ENCODE measurements at regions not wholly inside any gene's neighbourhood (a gene's known extent, or its start where the extent isn't known, plus 50 kb on each side); places are given as distances from the start of the nearest gene placed in this dataset.
"Not testable (repeated sequence)": the region's sequence is repeated elsewhere in the genome, so short reads cannot be mapped to it uniquely, and the experiment has no call there.

- DNase-seq: no peak
These were observed 189.2 kb downstream of the UXS1 start for GRCh38 chr2:106004851-106005250.

GRCh38 chr2:105999211-105999989 is 194.7 kb downstream of the UXS1 start:
- DNase-seq: no peak

GRCh38 chr2:105997711-105998110 is 196.4 kb downstream of the UXS1 start:
- DNase-seq: no peak

- no peak for DNase-seq
These were observed 203.5 kb downstream of the UXS1 start for GRCh38 chr2:105990624-105991023.

- DNase-seq: not testable (repeated sequence)
These were observed 204.3 kb downstream of the UXS1 start for GRCh38 chr2:105989803-105990202.

GRCh38 chr2:105989070-105989469 is 205.0 kb downstream of the UXS1 start:
- no peak for DNase-seq

- no peak for DNase-seq
These were observed 216.3 kb downstream of the UXS1 start for GRCh38 chr2:105977807-105978206.

- no peak for DNase-seq
These were observed 216.9 kb downstream of the UXS1 start for GRCh38 chr2:105977212-105977611.

- no peak for DNase-seq
These were observed 219.3 kb downstream of the UXS1 start for GRCh38 chr2:105974812-105975211.

GRCh38 chr2:105972927-105973326 is 221.2 kb downstream of the UXS1 start:
- DNase-seq: no peak

GRCh38 chr2:105972246-105972645 is 221.9 kb downstream of the UXS1 start:
- DNase-seq: no peak

- DNase-seq: no peak
These were observed 224.5 kb downstream of the UXS1 start for GRCh38 chr2:105969552-105969951.

- no peak for DNase-seq
These were observed 217.5 kb downstream of the NCK2 start for GRCh38 chr2:105962221-105962620.

- DNase-seq: no peak
These were observed 217.0 kb downstream of the NCK2 start for GRCh38 chr2:105961599-105962146.

GRCh38 chr2:105959357-105959756 is 214.6 kb downstream of the NCK2 start:
- DNase-seq: no peak

GRCh38 chr2:105954891-105955290 is 210.2 kb downstream of the NCK2 start:
- DNase-seq: no peak

- no peak for DNase-seq
These were observed 209.2 kb downstream of the NCK2 start for GRCh38 chr2:105953942-105954341.

GRCh38 chr2:105952131-105952530 is 207.4 kb downstream of the NCK2 start:
- no peak for DNase-seq

GRCh38 chr2:105951384-105951694 is 206.6 kb downstream of the NCK2 start:
- no peak for DNase-seq

- no peak for DNase-seq
These were observed 206.0 kb downstream of the NCK2 start for GRCh38 chr2:105950521-105951383.

GRCh38 chr2:105943977-105944376 is 199.3 kb downstream of the NCK2 start:
- DNase-seq: no peak
